CD14-positive monocyte (primary cell): ENCODE measurements at regions not wholly inside any gene's neighbourhood (a gene's known extent, or its start where the extent isn't known, plus 50 kb on each side); places are given as distances from the start of the nearest gene placed in this dataset.

ENCODE experiments used
- DNase-seq, 3 donors: peaks; one replicate each; pipeline ENCODE4 v3.0.0-alpha.2; 2011 to 2022
- H2AFZ ChIP-seq: 2 replicates; pipeline ENCODE4 v1.6.0; 2012; ENCODE audit warnings: mild to moderate bottlenecking, low read depth, low read length, inconsistent platforms; ENCODE audit not compliant: insufficient read depth, poor library complexity, severe bottlenecking
- H3K27ac ChIP-seq, 2 donors: 1 replicate in 1 of 2; 2 replicates in 1 of 2; pipeline ENCODE4 v1.5.1; 2012 to 2013; ENCODE audit warnings: low read length in 2 of 2, control low read depth in 1 of 2, inconsistent platforms in 1 of 2, low read depth in 1 of 2, mild to moderate bottlenecking in 1 of 2
- H3K27me3 ChIP-seq, 2 donors: one replicate each; pipeline versions ENCODE4 v1.6.0 to v1.6.1; 2011 to 2013; ENCODE audit warnings: low read length in 2 of 2; ENCODE audit not compliant: control insufficient read depth in 2 of 2, insufficient read depth in 2 of 2
- H3K36me3 ChIP-seq, 2 donors: replicated peaks in 1 of 2; 1 replicate in 1 of 2; 2 replicates in 1 of 2; pipeline versions ENCODE4 v1.5.1 to v1.6.1; 2012 to 2013; ENCODE audit warnings: low read length in 2 of 2, control low read depth in 1 of 2, inconsistent platforms in 1 of 2, mild to moderate bottlenecking in 1 of 2; ENCODE audit not compliant: insufficient read depth in 2 of 2, control insufficient read depth in 1 of 2
- H3K4me1 ChIP-seq, 2 donors: 1 replicate in 1 of 2; 2 replicates in 1 of 2; pipeline versions ENCODE4 v1.5.1 to v1.6.1; 2012 to 2013; ENCODE audit warnings: low read length in 2 of 2, control low read depth in 1 of 2, inconsistent platforms in 1 of 2, mild to moderate bottlenecking in 1 of 2, moderate library complexity in 1 of 2; ENCODE audit not compliant: insufficient read depth in 2 of 2, control insufficient read depth in 1 of 2
- H3K4me2 ChIP-seq: replicated peaks from 2 replicates; pipeline ENCODE3; 2012; ENCODE audit warnings: low read length, moderate library complexity, mild to moderate bottlenecking; ENCODE audit not compliant: poor library complexity, severe bottlenecking; ENCODE audit errors: extremely low read depth
- H3K4me3 ChIP-seq, 3 experiments: fragments of 200-600 bp in 1 of 3; sonication (generic) in 1 of 3; replicated peaks in 1 of 3; 1 replicate in 2 of 3; 2 replicates in 1 of 3; pipeline ENCODE4 v1.5.1; 2011 to 2013; ENCODE audit warnings: low read length in 3 of 3, mild to moderate bottlenecking in 3 of 3, control low read depth in 2 of 3, low read depth in 2 of 3, inconsistent platforms in 1 of 3, moderate library complexity in 1 of 3
- H3K79me2 ChIP-seq: 2 replicates; pipeline ENCODE4 v1.6.0; 2012; ENCODE audit warnings: mild to moderate bottlenecking, control low read depth, inconsistent platforms, low read length, moderate library complexity; ENCODE audit not compliant: insufficient read depth
- H3K9ac ChIP-seq: 2 replicates; pipeline ENCODE4 v1.6.0; 2017; ENCODE audit warnings: low read length, mild to moderate bottlenecking; ENCODE audit not compliant: insufficient read depth, poor library complexity, severe bottlenecking
- H3K9me3 ChIP-seq, 2 donors: replicated peaks in 1 of 2; 1 replicate in 1 of 2; 2 replicates in 1 of 2; pipeline versions ENCODE4 v1.5.1 to v1.6.1; 2012 to 2013; ENCODE audit warnings: low read length in 2 of 2, control low read depth in 1 of 2; ENCODE audit not compliant: control insufficient read depth in 1 of 2, insufficient read depth in 1 of 2
- H4K20me1 ChIP-seq: 2 replicates; pipeline ENCODE4 v1.6.0; 2012; ENCODE audit warnings: mild to moderate bottlenecking, low read length, control low read depth, moderate library complexity; ENCODE audit not compliant: insufficient read depth
- H3K27ac Mint-ChIP-seq, 7 donors: one replicate each; pipeline ENCODE4 v1.8.0; 2020; ENCODE audit warnings: mild to moderate bottlenecking in 7 of 7, mixed read lengths in 7 of 7, moderate library complexity in 6 of 7, inconsistent platforms in 2 of 7
- H3K27me3 Mint-ChIP-seq, 3 donors: one replicate each; pipeline ENCODE4 v1.8.0; 2021 to 2022; ENCODE audit warnings: low read depth in 3 of 3, mild to moderate bottlenecking in 3 of 3, mixed read lengths in 3 of 3, moderate library complexity in 3 of 3, inconsistent platforms in 1 of 3
- H3K36me3 Mint-ChIP-seq, 2 donors: one replicate each; pipeline ENCODE4 v1.8.0; 2020; ENCODE audit warnings: mixed read lengths in 2 of 2, inconsistent platforms in 1 of 2, mild to moderate bottlenecking in 1 of 2
- H3K4me1 Mint-ChIP-seq: one replicate; pipeline ENCODE4 v1.8.0; 2020; ENCODE audit warnings: mild to moderate bottlenecking, mixed read lengths
- H3K4me3 Mint-ChIP-seq, 2 donors: one replicate each; pipeline ENCODE4 v1.8.0; 2020; ENCODE audit warnings: mild to moderate bottlenecking in 2 of 2, mixed read lengths in 2 of 2, moderate library complexity in 1 of 2
- H3K9me3 Mint-ChIP-seq, 7 donors: one replicate each; pipeline ENCODE4 v1.8.0; 2020 to 2022; ENCODE audit warnings: mixed read lengths in 7 of 7, mild to moderate bottlenecking in 6 of 7, moderate library complexity in 6 of 7, inconsistent platforms in 2 of 7
- WGBS: methylation state at CpG from one replicate; pipeline ENCODE4 v1.1.5; 2013; ENCODE audit warnings: missing lambda C conversion rate; ENCODE audit not compliant: insufficient coverage; 5-methylcytosine and 5-hydroxymethylcytosine counted together
- intact Hi-C, 2 donors: fragments of 100-400 bp; cut with micrococcal nuclease; formaldehyde crosslinking; loops; one replicate each; pipeline versions ENCODE4 v1.15.0 to v1.15.1; 2023
- TF ChIP-seq, protein P1 (sequence below): fragments of 200-600 bp; IDR thresholded peaks from one replicate; pipeline ENCODE4 v1.8.0; 2022; ENCODE audit warnings: antibody characterized with exemption, mild to moderate bottlenecking

DNA sequence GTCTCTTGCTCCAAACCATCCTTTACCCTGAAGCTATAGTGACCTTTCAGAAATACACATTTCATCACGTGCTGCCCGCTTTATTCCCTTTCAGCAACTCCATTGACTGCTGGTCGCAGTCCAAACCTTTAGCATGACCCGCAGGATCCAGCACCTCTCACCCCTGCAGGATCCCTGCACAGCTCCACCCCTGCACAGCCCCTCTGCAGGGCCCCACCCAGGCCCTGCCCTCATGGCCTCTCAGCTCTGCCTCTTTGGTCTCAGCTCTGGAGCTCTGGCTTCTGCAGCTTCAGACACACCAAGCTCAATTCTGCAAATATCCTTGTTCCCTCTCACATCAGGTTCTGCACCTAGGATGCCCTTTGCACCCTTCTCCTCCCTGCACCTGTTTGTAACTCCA is 264.9 kb upstream of the C1orf174 start:
- DNase-seq = no peak
- Histone ChIP-seq H3K27me3 (no peaks in the 10 kb centered on the region), H4K20me1 (no peaks in the 10 kb centered on the region), H3K4me3 (no peak overlapping the region), H3K27ac (no peak overlapping the region), H2AFZ (no peak overlapping the region), H3K9me3 (no peaks in the 10 kb centered on the region), H3K9ac (no peak overlapping the region), H3K79me2 (no peaks in the 10 kb centered on the region), H3K36me3 (no peaks in the 10 kb centered on the region), H3K4me2 (no peak overlapping the region), H3K4me1 (no peaks in the 10 kb centered on the region)
- Mint-ChIP-seq H3K9me3 (peaks cover 0 to 5% (median 0%) of the 10 kb centered on the region in 7 donors), H3K4me3 (no peak overlapping the region), H3K4me1 (no peaks in the 10 kb centered on the region), H3K27me3 (peaks cover 1 to 4% (median 2%) of the 10 kb centered on the region in 3 donors), H3K27ac (no peak overlapping the region), H3K36me3 (no peaks in the 10 kb centered on the region)
- intact Hi-C loops = no loop called here
- TF ChIP-seq, protein P1, sequence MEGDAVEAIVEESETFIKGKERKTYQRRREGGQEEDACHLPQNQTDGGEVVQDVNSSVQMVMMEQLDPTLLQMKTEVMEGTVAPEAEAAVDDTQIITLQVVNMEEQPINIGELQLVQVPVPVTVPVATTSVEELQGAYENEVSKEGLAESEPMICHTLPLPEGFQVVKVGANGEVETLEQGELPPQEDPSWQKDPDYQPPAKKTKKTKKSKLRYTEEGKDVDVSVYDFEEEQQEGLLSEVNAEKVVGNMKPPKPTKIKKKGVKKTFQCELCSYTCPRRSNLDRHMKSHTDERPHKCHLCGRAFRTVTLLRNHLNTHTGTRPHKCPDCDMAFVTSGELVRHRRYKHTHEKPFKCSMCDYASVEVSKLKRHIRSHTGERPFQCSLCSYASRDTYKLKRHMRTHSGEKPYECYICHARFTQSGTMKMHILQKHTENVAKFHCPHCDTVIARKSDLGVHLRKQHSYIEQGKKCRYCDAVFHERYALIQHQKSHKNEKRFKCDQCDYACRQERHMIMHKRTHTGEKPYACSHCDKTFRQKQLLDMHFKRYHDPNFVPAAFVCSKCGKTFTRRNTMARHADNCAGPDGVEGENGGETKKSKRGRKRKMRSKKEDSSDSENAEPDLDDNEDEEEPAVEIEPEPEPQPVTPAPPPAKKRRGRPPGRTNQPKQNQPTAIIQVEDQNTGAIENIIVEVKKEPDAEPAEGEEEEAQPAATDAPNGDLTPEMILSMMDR = no peak
- 80% methylated on average over 4 of the region's 4 CpGs for WGBS

DNA sequence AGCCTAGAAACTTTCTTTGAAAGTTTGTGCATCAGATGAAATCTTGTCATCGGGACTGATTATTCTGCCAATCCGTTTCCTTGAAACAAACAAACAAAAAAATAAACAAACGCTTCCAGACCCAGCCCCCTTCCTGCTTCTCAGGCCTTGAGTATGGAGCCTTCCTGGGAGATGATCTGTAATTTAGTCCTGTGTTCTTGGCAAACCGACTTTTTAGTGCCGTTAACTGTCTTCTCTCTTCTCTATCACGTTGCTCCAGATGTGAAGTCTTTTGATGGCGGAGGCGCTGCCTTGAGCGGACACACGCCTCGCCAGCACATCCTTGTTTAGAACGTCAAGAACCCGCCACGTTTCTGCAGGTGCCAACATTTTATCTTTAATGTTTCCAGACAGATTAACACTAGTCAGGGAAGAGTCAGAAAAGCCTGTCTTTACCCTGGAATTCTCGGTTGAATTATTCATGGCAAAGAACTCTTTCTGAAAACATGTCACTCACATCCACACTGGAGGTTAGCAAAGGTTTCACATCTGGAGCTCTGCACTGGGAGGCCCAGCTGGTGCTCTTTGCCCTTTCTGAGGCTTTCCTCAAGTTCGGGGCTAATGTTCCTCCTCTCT is 265.7 kb upstream of the C1orf174 start:
- Mint-ChIP-seq H3K27ac (peak overlapping the region in 1 of 7 donors; percentile 40), H3K4me3 (no peak overlapping the region), H3K36me3 (no peaks in the 10 kb centered on the region), H3K27me3 (peaks cover 1 to 5% (median 2%) of the 10 kb centered on the region in 3 donors), H3K9me3 (peaks cover 0 to 5% (median 0%) of the 10 kb centered on the region in 7 donors), H3K4me1 (no peaks in the 10 kb centered on the region)
- Histone ChIP-seq H2AFZ (no peak overlapping the region), H3K4me2 (no peak overlapping the region), H3K27me3 (no peaks in the 10 kb centered on the region), H3K36me3 (no peaks in the 10 kb centered on the region), H3K4me3 (no peak overlapping the region), H4K20me1 (no peaks in the 10 kb centered on the region), H3K79me2 (no peaks in the 10 kb centered on the region), H3K9me3 (no peaks in the 10 kb centered on the region), H3K9ac (no peak overlapping the region), H3K27ac (no peak overlapping the region), H3K4me1 (no peaks in the 10 kb centered on the region)
- intact Hi-C loops = no loop called here
- 80% methylated on average over 13 of the region's 16 CpGs for WGBS
- TF ChIP-seq, protein P1 = no peak
- no peak for DNase-seq
